IMR-90 (cell line): ENCODE measurements at regions not wholly inside any gene's neighbourhood (a gene's known extent, or its start where the extent isn't known, plus 50 kb on each side); places are given as distances from the start of the nearest gene placed in this dataset.

ENCODE experiments used
- ATAC-seq: fragments of 200-7000 bp; cut with Tn5 transposase; 2 replicates; pipeline ENCODE4 v1.9.1; 2020; ENCODE audit warnings: low read depth, mild to moderate bottlenecking, moderate library complexity
- BruUV-seq: library from RNA; stranded (reverse); fragments of 400-500 nt; replicated peaks from 2 replicates; lab custom pipeline; 2021; lab: Mats Ljungman, UMichigan
- CTCF ChIA-PET: fragments of 300-600 bp; formaldehyde crosslinking; extraction: SDS; loops from one replicate; lab custom pipeline; 2021; ENCODE audit warnings: antibody characterized with exemption; lab: Yijun Ruan, JAX
- POLR2A ChIA-PET: fragments of 300-600 bp; sonication (Branson Sonifier 250); formaldehyde crosslinking; loops from one replicate; lab custom pipeline; 2022; ENCODE audit warnings: antibody characterized with exemption; ENCODE audit not compliant: unreplicated experiment; lab: Charles Lee
- DNase-seq: peaks from one replicate; pipeline ENCODE4 v3.0.0; 2013
- H2AFZ ChIP-seq: replicated peaks from 2 replicates; pipeline ENCODE3; 2013; ENCODE audit warnings: low read length, mild to moderate bottlenecking; ENCODE audit not compliant: poor library complexity
- H2AK5ac ChIP-seq: 2 replicates; pipeline ENCODE4 v1.6.1; 2013; ENCODE audit warnings: low read depth, low read length, inconsistent platforms
- H2AK9ac ChIP-seq: replicated peaks from 2 replicates; pipeline ENCODE3; 2013; ENCODE audit warnings: mild to moderate bottlenecking, low read depth, low read length, moderate library complexity; ENCODE audit not compliant: poor library complexity
- H2BK120ac ChIP-seq: 2 replicates; pipeline ENCODE4 v1.6.1; 2013; ENCODE audit warnings: low read depth, low read length, inconsistent platforms
- H2BK15ac ChIP-seq: 3 replicates; pipeline ENCODE4 v1.6.1; 2013; ENCODE audit warnings: low read depth, low read length, inconsistent platforms
- H2BK20ac ChIP-seq: 2 replicates; pipeline ENCODE4 v1.6.1; 2013; ENCODE audit warnings: low read depth, mild to moderate bottlenecking, inconsistent platforms, low read length, moderate library complexity
- H2BK5ac ChIP-seq: 2 replicates; pipeline ENCODE4 v1.6.1; 2013; ENCODE audit warnings: mild to moderate bottlenecking, low read depth, low read length, inconsistent platforms; ENCODE audit not compliant: poor library complexity, severe bottlenecking
- H3K14ac ChIP-seq: replicated peaks from 2 replicates; pipeline ENCODE4 v1.6.1; 2013; ENCODE audit warnings: low read depth, low read length, inconsistent platforms
- H3K18ac ChIP-seq: 2 replicates; pipeline ENCODE4 v1.6.1; 2013; ENCODE audit warnings: low read depth, low read length, control low read depth
- H3K23ac ChIP-seq: 2 replicates; pipeline ENCODE4 v1.6.1; 2013; ENCODE audit warnings: low read depth, low read length, inconsistent platforms
- H3K27ac ChIP-seq: 2 replicates; pipeline ENCODE4 v1.5.1; 2013; ENCODE audit warnings: mild to moderate bottlenecking, control low read depth, low read length; ENCODE audit not compliant: insufficient read depth
- H3K27me3 ChIP-seq: 2 replicates; pipeline ENCODE4 v1.6.1; 2013; ENCODE audit warnings: low read length; ENCODE audit not compliant: control insufficient read depth, insufficient read depth
- H3K36me3 ChIP-seq: 2 replicates; pipeline ENCODE4 v1.6.1; 2013; ENCODE audit warnings: low read length, mixed read lengths; ENCODE audit not compliant: control insufficient read depth, insufficient read depth
- H3K4ac ChIP-seq: 2 replicates; pipeline ENCODE4 v1.6.1; 2013; ENCODE audit warnings: low read depth, low read length, inconsistent platforms
- H3K4me1 ChIP-seq: 2 replicates; pipeline ENCODE4 v1.6.1; 2013; ENCODE audit warnings: low read length, mixed read lengths; ENCODE audit not compliant: control insufficient read depth, insufficient read depth
- H3K4me2 ChIP-seq: 2 replicates; pipeline ENCODE4 v1.6.1; 2013; ENCODE audit warnings: low read depth, mild to moderate bottlenecking, control low read depth, low read length, moderate library complexity
- H3K4me3 ChIP-seq: 2 replicates; pipeline ENCODE4 v1.5.1; 2013; ENCODE audit warnings: low read depth, mild to moderate bottlenecking, control low read depth, low read length, moderate library complexity; ENCODE audit not compliant: insufficient read depth
- H3K56ac ChIP-seq: 2 replicates; pipeline ENCODE4 v1.6.1; 2013; ENCODE audit warnings: low read length, inconsistent platforms; ENCODE audit not compliant: insufficient read depth; ENCODE audit errors: extremely low read depth
- H3K79me1 ChIP-seq, 2 experiments: 2 replicates each; pipeline ENCODE4 v1.6.1; 2013; ENCODE audit warnings: low read length in 2 of 2, inconsistent platforms in 1 of 2, low read depth in 1 of 2
- H3K9ac ChIP-seq: 2 replicates; pipeline ENCODE4 v1.6.1; 2013; ENCODE audit warnings: low read depth, low read length, control low read depth
- H3K9me1 ChIP-seq: 2 replicates; pipeline ENCODE4 v1.6.1; 2013; ENCODE audit warnings: low read length, inconsistent platforms; ENCODE audit not compliant: insufficient read depth
- H3K9me3 ChIP-seq: 2 replicates; pipeline ENCODE4 v1.6.1; 2013; ENCODE audit warnings: low read length; ENCODE audit not compliant: control insufficient read depth, insufficient read depth
- H4K20me1 ChIP-seq: 2 replicates; pipeline ENCODE4 v1.6.1; 2013; ENCODE audit warnings: low read length, inconsistent platforms; ENCODE audit not compliant: insufficient read depth
- H4K5ac ChIP-seq: 2 replicates; pipeline ENCODE4 v1.6.1; 2013; ENCODE audit warnings: mild to moderate bottlenecking, low read depth, low read length, control low read depth
- H4K8ac ChIP-seq, 2 experiments: 2 replicates each; pipeline ENCODE4 v1.6.1; 2013; ENCODE audit warnings: low read depth in 2 of 2, low read length in 2 of 2, control low read depth in 1 of 2, inconsistent platforms in 1 of 2
- H4K91ac ChIP-seq: 2 replicates; pipeline ENCODE4 v1.6.1; 2013; ENCODE audit warnings: low read depth, low read length, inconsistent platforms; ENCODE audit not compliant: insufficient read depth
- BHLHE40 ChIP-seq: fragments of 150-350 bp; IDR thresholded peaks from 2 replicates; pipeline ENCODE4 v1.6.1; 2016; ENCODE audit warnings: mild to moderate bottlenecking, low read depth, low read length
- CEBPB ChIP-seq: IDR thresholded peaks from 2 replicates; pipeline ENCODE4 v1.6.1; 2012; ENCODE audit warnings: low read depth, low read length, improper control_type of control experiment
- CHD1 ChIP-seq: IDR thresholded peaks from 2 replicates; pipeline ENCODE4 v1.6.1; 2012; ENCODE audit warnings: low read depth, low read length, improper control_type of control experiment
- CTCF ChIP-seq: conservative IDR thresholded peaks from 2 replicates; pipeline ENCODE4 v1.5.1; 2012; ENCODE audit warnings: mild to moderate bottlenecking, low read depth, low read length, improper control_type of control experiment
- FOS ChIP-seq: fragments of 150-350 bp; IDR thresholded peaks from 2 replicates; pipeline ENCODE4 v1.6.1; 2016; ENCODE audit warnings: low read depth, low read length
- MAZ ChIP-seq: IDR thresholded peaks from 2 replicates; pipeline ENCODE4 v1.6.1; 2012; ENCODE audit warnings: low read depth, mild to moderate bottlenecking, low read length, improper control_type of control experiment, moderate library complexity, borderline replicate concordance
- NFE2L2 ChIP-seq: fragments of 150-350 bp; IDR thresholded peaks from 2 replicates; pipeline ENCODE4 v1.6.1; 2016; ENCODE audit warnings: low read depth, mild to moderate bottlenecking, low read length
- POLR2A ChIP-seq: IDR thresholded peaks from 2 replicates; pipeline ENCODE4 v1.6.1; 2012; ENCODE audit warnings: mild to moderate bottlenecking, low read depth, low read length
- RCOR1 ChIP-seq: IDR thresholded peaks from 2 replicates; pipeline ENCODE4 v1.6.1; 2012; ENCODE audit warnings: mild to moderate bottlenecking, low read length, improper control_type of control experiment; ENCODE audit not compliant: insufficient replicate concordance
- RFX5 ChIP-seq: IDR thresholded peaks from 2 replicates; pipeline ENCODE4 v1.8.0; 2012; ENCODE audit warnings: low read depth, mild to moderate bottlenecking, low read length, moderate library complexity
- WGBS, 2 experiments: methylation state at CpG; one replicate each; pipeline versions ENCODE4 v1.1.5 to v1.1.7; 2013; ENCODE audit warnings: missing lambda C conversion rate in 2 of 2; ENCODE audit not compliant: insufficient read length in 1 of 2; ENCODE audit errors: extremely low coverage in 2 of 2; 5-methylcytosine and 5-hydroxymethylcytosine counted together
- dilution Hi-C: fragments of 300-500 bp; cut with HindIII; formaldehyde crosslinking; loops from one replicate; pipeline ENCODE4 v1.14.3; 2018; ENCODE audit warnings: low sequenced_read_pairs; ENCODE audit not compliant: unreplicated experiment
- in situ Hi-C: fragments of 300-500 bp; cut with MboI; formaldehyde crosslinking; loops from 3 replicates; pipeline ENCODE4 v1.14.3; 2019; ENCODE audit warnings: low sequenced_read_pairs, inconsistent platforms, mixed read lengths
- intact Hi-C: fragments of 100-400 bp; cut with micrococcal nuclease; formaldehyde crosslinking; loops from 2 replicates; pipeline ENCODE4 v1.10.0; 2022
- TF ChIP-seq, protein P1 (sequence below): fragments of 150-350 bp; IDR thresholded peaks from 2 replicates; pipeline ENCODE4 v1.6.1; 2016; ENCODE audit warnings: low read depth, mild to moderate bottlenecking, low read length, moderate library complexity, borderline replicate concordance

- no TSS peak for BruUV-seq
- CTCF ChIA-PET, result no interaction called here
- dilution Hi-C loops, result no loop called here
Measured at GRCh38 chr2:122077114-122077513, 321.7 kb downstream of the TSN start.

More at GRCh38 chr2:122077114-122077513, 321.7 kb downstream of the TSN start:
- H4K91ac ChIP-seq, result no peak overlapping the region
- no peaks in the 10 kb centered on the region for H3K9me3 ChIP-seq
- H2BK120ac ChIP-seq, result no peak overlapping the region
- no peaks in the 10 kb centered on the region for H3K79me1 ChIP-seq
- H3K4me1 ChIP-seq, result no peaks in the 10 kb centered on the region
- H2BK20ac ChIP-seq, result no peak overlapping the region
- no peak overlapping the region for H2BK5ac ChIP-seq
- no peak for TF ChIP-seq CEBPB
- TF ChIP-seq CTCF, result no peak
- TF ChIP-seq FOS, result no peak
- no peak for TF ChIP-seq BHLHE40
- TF ChIP-seq NFE2L2, result no peak
- TF ChIP-seq, protein P1, sequence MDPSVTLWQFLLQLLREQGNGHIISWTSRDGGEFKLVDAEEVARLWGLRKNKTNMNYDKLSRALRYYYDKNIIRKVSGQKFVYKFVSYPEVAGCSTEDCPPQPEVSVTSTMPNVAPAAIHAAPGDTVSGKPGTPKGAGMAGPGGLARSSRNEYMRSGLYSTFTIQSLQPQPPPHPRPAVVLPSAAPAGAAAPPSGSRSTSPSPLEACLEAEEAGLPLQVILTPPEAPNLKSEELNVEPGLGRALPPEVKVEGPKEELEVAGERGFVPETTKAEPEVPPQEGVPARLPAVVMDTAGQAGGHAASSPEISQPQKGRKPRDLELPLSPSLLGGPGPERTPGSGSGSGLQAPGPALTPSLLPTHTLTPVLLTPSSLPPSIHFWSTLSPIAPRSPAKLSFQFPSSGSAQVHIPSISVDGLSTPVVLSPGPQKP, result no peak
- TF ChIP-seq RFX5, result no peak
- TF ChIP-seq MAZ, result no peak
- no peak for TF ChIP-seq RCOR1
- no peak for TF ChIP-seq POLR2A
- TF ChIP-seq CHD1, result no peak
- no peak overlapping the region for H4K5ac ChIP-seq
- no peak overlapping the region for H2AK9ac ChIP-seq
- no peaks in the 10 kb centered on the region for H4K20me1 ChIP-seq
- no peak overlapping the region for H3K4me2 ChIP-seq
- in situ Hi-C loops, result no loop called here
- no peak overlapping the region for H2BK15ac ChIP-seq
- no peak overlapping the region for H4K8ac ChIP-seq
- H3K23ac ChIP-seq, result no peak overlapping the region
- no peak overlapping the region for H2AK5ac ChIP-seq
- intact Hi-C loops, result no loop called here
- no peak overlapping the region for H3K27ac ChIP-seq
- H3K9me1 ChIP-seq, result no peaks in the 10 kb centered on the region
- H3K4me3 ChIP-seq, result no peak overlapping the region
- no peak for ATAC-seq
- H3K27me3 ChIP-seq, result no peaks in the 10 kb centered on the region
- H3K14ac ChIP-seq, result no peak overlapping the region
- no peak overlapping the region for H3K9ac ChIP-seq
- no peak overlapping the region for H2AFZ ChIP-seq
- POLR2A ChIA-PET, result no interaction called here
- no peaks in the 10 kb centered on the region for H3K36me3 ChIP-seq
- H3K56ac ChIP-seq, result no peak overlapping the region
- DNase-seq, result no peak
- H3K18ac ChIP-seq, result no peak overlapping the region
- H3K4ac ChIP-seq, result no peak overlapping the region
- WGBS, 2 experiments, result no CpG with 5 or more reads among the region's 3 CpGs
